ENCODE measurements at regions not wholly inside any gene's neighbourhood (a gene's known extent, or its start where the extent isn't known, plus 50 kb on each side); places are given as distances from the start of the nearest gene placed in this dataset.

DNA sequence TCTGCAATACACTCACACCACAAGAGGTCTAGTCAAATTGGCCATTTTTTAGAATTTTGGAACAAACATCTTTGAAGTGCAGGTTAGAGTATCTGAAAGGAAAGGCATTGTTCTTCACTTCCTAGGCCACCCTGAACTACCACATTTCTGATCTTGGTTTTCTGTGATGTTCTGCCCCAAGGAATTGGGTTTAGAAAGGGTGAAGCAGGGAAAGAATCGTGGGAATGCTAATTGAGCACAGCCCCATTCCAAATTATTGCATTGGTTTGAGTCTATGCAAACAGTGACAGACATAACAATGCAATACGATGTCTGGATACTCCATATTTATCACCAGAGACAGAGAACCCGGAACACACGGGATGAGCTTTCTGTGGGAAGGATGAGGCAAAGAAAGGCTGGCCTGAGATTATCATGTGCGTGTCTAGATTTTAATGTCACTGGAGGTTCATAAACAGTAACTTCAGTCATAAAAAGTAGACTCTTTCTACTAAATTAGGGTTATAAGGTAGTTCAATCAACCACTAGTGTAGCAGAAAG, 195.3 kb upstream of the BLID start:
- WGBS, 2 donors, result 83 to 90% methylated on average over 5 of the region's 5 CpGs
- H3K27me3 ChIP-seq, result no peaks in the 10 kb centered on the region
- no peak overlapping the region for H3K27ac ChIP-seq
- DNase-seq (ENCODE audit: low spot score in 2 of 2), result no peak
- no peaks in the 10 kb centered on the region for H3K9me3 ChIP-seq
- H3K4me3 ChIP-seq, result no peak overlapping the region
- H3K36me3 ChIP-seq, result no peaks in the 10 kb centered on the region
- peaks cover 0 to 8% (median 0%) of the 10 kb centered on the region in 4 donors for H3K4me1 ChIP-seq
- no peak for TF ChIP-seq POLR2A (IDR thresholded peaks at IDR 0.05)
- TF ChIP-seq, protein P1, sequence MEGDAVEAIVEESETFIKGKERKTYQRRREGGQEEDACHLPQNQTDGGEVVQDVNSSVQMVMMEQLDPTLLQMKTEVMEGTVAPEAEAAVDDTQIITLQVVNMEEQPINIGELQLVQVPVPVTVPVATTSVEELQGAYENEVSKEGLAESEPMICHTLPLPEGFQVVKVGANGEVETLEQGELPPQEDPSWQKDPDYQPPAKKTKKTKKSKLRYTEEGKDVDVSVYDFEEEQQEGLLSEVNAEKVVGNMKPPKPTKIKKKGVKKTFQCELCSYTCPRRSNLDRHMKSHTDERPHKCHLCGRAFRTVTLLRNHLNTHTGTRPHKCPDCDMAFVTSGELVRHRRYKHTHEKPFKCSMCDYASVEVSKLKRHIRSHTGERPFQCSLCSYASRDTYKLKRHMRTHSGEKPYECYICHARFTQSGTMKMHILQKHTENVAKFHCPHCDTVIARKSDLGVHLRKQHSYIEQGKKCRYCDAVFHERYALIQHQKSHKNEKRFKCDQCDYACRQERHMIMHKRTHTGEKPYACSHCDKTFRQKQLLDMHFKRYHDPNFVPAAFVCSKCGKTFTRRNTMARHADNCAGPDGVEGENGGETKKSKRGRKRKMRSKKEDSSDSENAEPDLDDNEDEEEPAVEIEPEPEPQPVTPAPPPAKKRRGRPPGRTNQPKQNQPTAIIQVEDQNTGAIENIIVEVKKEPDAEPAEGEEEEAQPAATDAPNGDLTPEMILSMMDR (IDR thresholded peaks at IDR 0.05), result no peak
- TF ChIP-seq EP300 (IDR thresholded peaks at IDR 0.05), result no peak

DNA sequence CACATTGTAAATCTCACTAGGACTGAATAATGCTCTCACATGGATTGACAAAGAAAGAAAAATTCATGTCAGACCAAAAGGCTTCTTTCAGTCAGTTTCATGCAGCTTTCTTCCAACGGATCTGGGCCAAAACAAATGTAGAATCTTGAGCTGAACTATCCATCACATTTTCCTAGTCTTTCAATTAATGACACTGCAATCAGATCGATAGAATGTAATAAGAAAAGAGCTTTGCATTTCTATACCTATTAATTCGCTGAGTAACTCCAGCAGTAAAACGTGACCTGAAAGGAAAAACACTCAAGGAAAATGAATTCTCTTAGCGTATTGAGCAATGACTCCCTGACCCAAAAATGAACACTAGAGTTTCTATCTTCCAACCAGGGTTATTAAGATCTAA, 194.8 kb upstream of the BLID start:
- DNase-seq (ENCODE audit: low spot score in 2 of 2), result no peak
- TF ChIP-seq EP300 (IDR thresholded peaks at IDR 0.05) (no peak), POLR2A (IDR thresholded peaks at IDR 0.05) (no peak)
- TF ChIP-seq, protein P1 (IDR thresholded peaks at IDR 0.05), result no peak
- Histone ChIP-seq H3K9me3 (no peaks in the 10 kb centered on the region), H3K27me3 (no peaks in the 10 kb centered on the region), H3K4me1 (peaks cover 0 to 13% (median 0%) of the 10 kb centered on the region in 4 donors), H3K36me3 (no peaks in the 10 kb centered on the region), H3K27ac (no peak overlapping the region), H3K4me3 (no peak overlapping the region)
- whole genome bisulfite sequencing, 2 donors, result 42 to 52% methylated on average over 5 of the region's 5 CpGs

DNA sequence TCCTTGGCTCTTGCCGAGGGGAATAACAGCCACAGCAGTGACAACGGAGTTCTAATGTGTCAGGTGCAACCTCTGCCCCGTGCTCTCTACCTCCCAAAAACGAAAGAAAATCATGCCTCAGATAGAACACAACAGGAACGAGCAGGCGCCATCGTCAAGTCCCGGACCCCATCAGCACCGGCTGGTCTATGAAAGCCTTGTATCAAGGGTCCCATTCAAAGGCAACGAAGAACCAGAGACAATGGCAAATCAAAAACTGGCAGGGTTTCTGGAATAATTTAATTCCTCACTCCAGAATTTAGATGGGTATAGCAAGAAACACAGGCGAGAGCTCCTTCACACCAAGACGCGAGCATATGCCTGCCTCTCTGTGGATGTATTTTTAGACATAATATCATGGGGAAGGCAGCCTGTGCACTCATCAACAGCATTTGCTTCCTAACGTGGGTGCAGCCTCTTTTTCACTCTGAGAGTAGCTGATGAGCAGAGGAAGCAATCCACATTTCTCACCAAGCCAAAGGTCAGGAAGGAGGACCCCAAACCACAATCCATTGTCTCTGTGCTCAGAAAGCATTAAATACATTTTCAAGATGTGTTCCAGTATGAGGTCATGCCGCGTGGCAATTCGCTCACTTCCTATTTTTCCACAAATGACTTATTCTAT, 193.4 kb upstream of the BLID start:
- peaks cover 0 to 19% (median 0%) of the 10 kb centered on the region in 4 donors for H3K4me1 ChIP-seq
- 22 to 43% methylated on average over 17 of the region's 17 CpGs for WGBS, 2 donors
- no peaks in the 10 kb centered on the region for H3K27me3 ChIP-seq
- no peak overlapping the region for H3K27ac ChIP-seq
- TF ChIP-seq, protein P1 (IDR thresholded peaks at IDR 0.05), result no peak
- TF ChIP-seq EP300 (IDR thresholded peaks at IDR 0.05) (no peak), POLR2A (IDR thresholded peaks at IDR 0.05) (no peak)
- DNase-seq (ENCODE audit: low spot score in 2 of 2), result no peak
- peak overlapping the region in 2 of 4 donors; percentile 7 to 34 for H3K4me3 ChIP-seq
- H3K36me3 ChIP-seq, result no peaks in the 10 kb centered on the region
- H3K9me3 ChIP-seq, result no peaks in the 10 kb centered on the region

DNA sequence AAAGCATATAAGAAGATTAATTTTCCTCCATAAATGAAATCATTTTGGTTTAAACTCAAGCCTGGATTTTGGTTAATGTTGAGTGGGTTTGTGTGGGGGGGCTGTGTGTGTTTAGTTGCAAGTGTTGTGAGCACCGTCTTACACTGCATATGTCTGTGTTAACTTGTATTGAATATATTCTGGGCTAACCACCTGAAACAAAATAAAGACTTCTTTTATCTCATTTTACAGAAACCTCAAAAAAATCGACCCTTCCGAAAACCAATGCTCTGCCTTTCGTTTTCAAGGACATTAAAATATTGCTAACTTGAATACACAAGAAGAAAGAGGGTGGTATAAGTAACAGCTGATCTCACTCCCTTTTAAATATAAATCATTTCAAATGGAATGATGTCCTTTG, 192.2 kb upstream of the BLID start:
- no peak for DNase-seq (ENCODE audit: low spot score in 2 of 2)
- Histone ChIP-seq H3K27ac (no peak overlapping the region), H3K27me3 (no peaks in the 10 kb centered on the region), H3K4me3 (no peak overlapping the region), H3K9me3 (no peaks in the 10 kb centered on the region), H3K36me3 (no peaks in the 10 kb centered on the region), H3K4me1 (peaks cover 0 to 19% (median 0%) of the 10 kb centered on the region in 4 donors)
- WGBS, 2 donors, result 89 to 92% methylated on average over 4 of the region's 4 CpGs
- TF ChIP-seq, protein P1 (IDR thresholded peaks at IDR 0.05), result no peak
- no peak for TF ChIP-seq EP300 (IDR thresholded peaks at IDR 0.05)
- no peak for TF ChIP-seq POLR2A (IDR thresholded peaks at IDR 0.05)

DNA sequence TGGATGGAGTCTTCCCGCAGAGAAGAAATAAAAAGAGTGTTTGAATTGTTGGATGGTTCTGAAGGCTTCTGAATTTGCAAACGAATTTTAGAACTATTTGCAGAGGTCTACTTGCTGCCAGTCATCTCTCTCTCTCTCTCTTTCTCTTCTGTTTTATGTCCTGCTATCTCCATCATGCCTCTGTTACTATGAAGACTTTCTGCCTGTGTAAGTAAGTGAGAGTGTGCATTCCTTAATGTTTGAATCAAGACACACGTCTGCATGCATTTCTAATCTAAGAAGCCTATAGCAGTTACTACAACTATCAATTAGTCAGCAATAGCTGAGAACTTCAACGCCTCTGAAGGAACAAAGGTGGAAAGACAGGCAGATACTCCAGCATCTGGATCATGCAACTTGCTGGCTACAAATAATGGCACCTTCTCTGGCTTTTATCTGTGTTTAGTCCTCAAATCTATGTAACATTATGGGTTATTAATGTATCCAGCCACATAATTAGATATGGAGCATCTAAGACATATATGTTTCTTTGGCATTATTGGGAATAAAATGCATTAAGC, 191.5 kb upstream of the BLID start:
- H3K27me3 ChIP-seq, result no peaks in the 10 kb centered on the region
- WGBS, 2 donors, result 75 to 78% methylated on average over 4 of the region's 4 CpGs
- H3K9me3 ChIP-seq, result no peaks in the 10 kb centered on the region
- TF ChIP-seq EP300 (IDR thresholded peaks at IDR 0.05) (no peak), POLR2A (IDR thresholded peaks at IDR 0.05) (no peak)
- TF ChIP-seq, protein P1 (IDR thresholded peaks at IDR 0.05), result no peak
- no peak overlapping the region for H3K27ac ChIP-seq
- H3K36me3 ChIP-seq, result no peaks in the 10 kb centered on the region
- H3K4me1 ChIP-seq, result peaks cover 0 to 19% (median 0%) of the 10 kb centered on the region in 4 donors
- DNase-seq (ENCODE audit: low spot score in 2 of 2), result no peak
- no peak overlapping the region for H3K4me3 ChIP-seq

Data from tibial nerve (tissue), 4 donors.